ENCODE measurements at regions not wholly inside any gene's neighbourhood (a gene's known extent, or its start where the extent isn't known, plus 50 kb on each side); places are given as distances from the start of the nearest gene placed in this dataset.

DNA sequence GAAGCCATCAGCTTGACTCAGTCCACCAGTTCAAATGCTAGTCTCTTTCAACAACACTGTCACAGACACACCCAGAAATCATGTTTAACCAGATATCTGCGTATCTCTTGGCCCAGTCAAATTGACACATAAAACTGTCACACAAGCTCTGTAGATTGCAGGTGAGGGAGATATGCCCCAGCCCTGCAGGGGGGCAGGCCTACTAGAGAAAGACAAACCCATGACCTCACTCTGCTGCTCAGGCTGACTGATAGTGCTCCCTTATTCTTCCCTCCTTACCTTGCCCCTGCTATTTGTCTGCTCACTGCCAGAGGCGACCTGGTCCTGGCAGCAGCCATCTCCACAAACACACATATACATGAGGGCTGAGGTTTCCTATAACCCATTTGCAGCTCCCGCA, 351.3 kb downstream of the DRD1 start:
- H3K9me3 ChIP-seq (ENCODE audit: control insufficient read depth, insufficient read depth, low read length): no peaks in the 10 kb centered on the region
- WGBS (ENCODE audit: insufficient coverage): 83% methylated on average over 1 of the region's 3 CpGs
- no peaks in the 10 kb centered on the region for H3K27me3 ChIP-seq (ENCODE audit: control insufficient read depth, insufficient read depth, low read length)
- H3K27ac ChIP-seq (ENCODE audit: low read depth, low read length): no peak overlapping the region
- peaks cover 6% of the 10 kb centered on the region for H3K4me1 ChIP-seq (ENCODE audit: control insufficient read depth, insufficient read depth, low read length)
- no peak overlapping the region for H3K4me3 ChIP-seq (ENCODE audit: low read depth, low read length)
- no peak for DNase-seq (ENCODE audit: low read depth in 4 of 6, low spot score in 6 of 6)
- H3K36me3 ChIP-seq (ENCODE audit: control insufficient read depth, insufficient read depth, low read length): no peaks in the 10 kb centered on the region

DNA sequence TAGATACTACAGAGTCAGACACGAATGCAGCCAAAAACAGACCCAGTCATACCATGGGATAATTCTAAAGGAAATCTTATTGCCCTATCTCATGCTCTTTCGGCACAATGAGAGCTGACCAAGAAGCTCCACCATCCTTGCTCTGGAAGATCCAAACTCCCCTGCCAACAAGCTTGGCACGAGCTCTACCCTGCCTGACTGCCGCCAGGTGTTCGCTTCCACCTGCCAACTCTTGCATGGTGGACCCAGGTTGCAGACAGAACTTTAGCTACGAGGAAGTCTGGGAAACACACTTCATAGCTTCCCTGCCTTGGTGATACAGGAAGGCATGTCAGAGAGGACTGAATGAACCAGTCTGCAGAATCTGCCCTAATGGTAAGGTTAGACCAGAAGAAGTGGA, 355.0 kb downstream of the DRD1 start:
- Histone ChIP-seq H3K4me1 (ENCODE audit: control insufficient read depth, insufficient read depth, low read length) (peaks cover 6% of the 10 kb centered on the region), H3K4me3 (ENCODE audit: low read depth, low read length) (no peak overlapping the region), H3K27ac (ENCODE audit: low read depth, low read length) (no peak overlapping the region), H3K27me3 (ENCODE audit: control insufficient read depth, insufficient read depth, low read length) (no peaks in the 10 kb centered on the region), H3K36me3 (ENCODE audit: control insufficient read depth, insufficient read depth, low read length) (no peaks in the 10 kb centered on the region), H3K9me3 (ENCODE audit: control insufficient read depth, insufficient read depth, low read length) (no peaks in the 10 kb centered on the region)
- DNase-seq (ENCODE audit: low read depth in 4 of 6, low spot score in 6 of 6): no peak
- 83% methylated on average over 5 of the region's 6 CpGs for WGBS (ENCODE audit: insufficient coverage)

DNA sequence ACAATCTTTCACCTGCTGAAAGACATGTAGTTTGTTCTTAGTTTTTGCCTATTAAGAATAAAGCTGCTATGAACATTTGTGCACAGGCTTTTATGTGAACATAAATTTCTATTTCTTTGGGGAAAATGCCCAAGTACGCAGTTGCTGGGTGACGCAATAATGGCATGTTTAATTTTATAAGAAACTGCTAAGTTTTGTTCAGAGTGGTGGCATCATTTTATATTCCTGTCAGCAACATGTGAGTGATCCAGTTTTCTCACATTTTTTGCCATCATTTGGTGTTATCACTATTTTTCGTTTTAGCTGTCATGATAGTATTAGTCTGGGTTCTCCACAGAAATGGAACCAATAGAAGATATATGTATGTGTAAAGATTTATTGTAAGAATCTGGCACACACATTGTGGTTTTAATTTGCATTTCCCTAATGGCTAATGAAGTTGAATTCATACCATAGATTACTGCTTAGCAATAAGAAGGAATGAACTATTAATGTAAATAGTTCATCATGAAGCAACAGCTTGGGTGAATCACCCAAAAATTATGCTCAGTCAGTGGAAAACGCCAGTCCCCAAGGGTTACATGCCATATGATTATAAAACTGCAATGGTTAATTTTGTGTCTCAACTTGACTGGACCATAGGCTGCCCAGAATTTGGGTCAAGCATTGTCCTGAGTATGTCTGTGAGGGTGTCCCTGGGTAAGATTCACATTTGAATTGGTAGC, 358.6 kb downstream of the MSX2 start:
- Histone ChIP-seq H3K9me3 (ENCODE audit: control insufficient read depth, insufficient read depth, low read length) (no peaks in the 10 kb centered on the region), H3K27ac (ENCODE audit: low read depth, low read length) (no peak overlapping the region), H3K4me3 (ENCODE audit: low read depth, low read length) (no peak overlapping the region), H3K27me3 (ENCODE audit: control insufficient read depth, insufficient read depth, low read length) (no peaks in the 10 kb centered on the region), H3K4me1 (ENCODE audit: control insufficient read depth, insufficient read depth, low read length) (no peaks in the 10 kb centered on the region), H3K36me3 (ENCODE audit: control insufficient read depth, insufficient read depth, low read length) (no peaks in the 10 kb centered on the region)
- no peak for DNase-seq (ENCODE audit: low read depth in 4 of 6, low spot score in 6 of 6)
- WGBS (ENCODE audit: insufficient coverage): 76% methylated on average over 3 of the region's 4 CpGs

DNA sequence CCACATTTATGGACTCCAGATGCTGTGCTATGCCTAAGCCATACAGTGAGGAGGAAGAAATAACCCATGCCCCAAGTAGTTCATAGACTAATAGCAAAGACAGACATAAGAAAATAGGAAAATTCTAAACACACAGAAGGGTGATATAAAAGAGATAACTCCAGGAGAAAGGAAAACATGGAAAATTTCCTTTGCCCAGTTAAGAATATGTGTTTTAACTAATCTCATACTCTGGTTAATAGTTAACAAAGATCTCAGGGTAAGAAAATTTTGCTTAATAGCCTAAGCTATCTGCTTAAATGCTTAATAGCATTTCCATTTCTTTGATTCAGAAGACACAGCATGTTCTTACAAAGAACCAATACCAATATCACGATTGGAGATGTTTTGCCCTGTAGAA, 358.0 kb downstream of the MSX2 start:
- H3K27ac ChIP-seq (ENCODE audit: low read depth, low read length): no peak overlapping the region
- no peaks in the 10 kb centered on the region for H3K36me3 ChIP-seq (ENCODE audit: control insufficient read depth, insufficient read depth, low read length)
- DNase-seq (ENCODE audit: low read depth in 4 of 6, low spot score in 6 of 6): no peak
- no peaks in the 10 kb centered on the region for H3K9me3 ChIP-seq (ENCODE audit: control insufficient read depth, insufficient read depth, low read length)
- no CpG with 5 or more reads among the region's 1 CpG for WGBS (ENCODE audit: insufficient coverage)
- no peaks in the 10 kb centered on the region for H3K4me1 ChIP-seq (ENCODE audit: control insufficient read depth, insufficient read depth, low read length)
- no peaks in the 10 kb centered on the region for H3K27me3 ChIP-seq (ENCODE audit: control insufficient read depth, insufficient read depth, low read length)
- no peak overlapping the region for H3K4me3 ChIP-seq (ENCODE audit: low read depth, low read length)

DNA sequence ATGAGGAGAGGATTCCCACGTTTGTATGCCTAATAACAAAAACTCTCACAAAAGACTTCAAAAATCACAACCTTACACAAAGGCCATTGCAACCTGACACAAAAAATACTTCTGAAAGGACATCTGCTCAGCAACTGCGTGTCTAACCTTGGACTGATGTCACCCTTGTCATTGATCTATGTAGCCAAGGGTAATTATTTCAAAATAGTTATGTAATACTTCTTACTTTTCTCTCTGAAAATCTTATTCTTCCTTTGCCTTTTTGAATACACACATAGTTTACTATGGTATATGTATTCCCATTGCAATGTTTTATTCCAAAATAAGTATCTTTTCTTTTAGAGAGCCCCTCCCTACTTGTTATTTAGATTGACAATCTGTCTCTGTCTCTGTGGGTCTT, 355.3 kb downstream of the MSX2 start:
- no peak overlapping the region for H3K27ac ChIP-seq (ENCODE audit: low read depth, low read length)
- 71% methylated on average over 1 of the region's 2 CpGs for WGBS (ENCODE audit: insufficient coverage)
- no peaks in the 10 kb centered on the region for H3K27me3 ChIP-seq (ENCODE audit: control insufficient read depth, insufficient read depth, low read length)
- no peaks in the 10 kb centered on the region for H3K36me3 ChIP-seq (ENCODE audit: control insufficient read depth, insufficient read depth, low read length)
- no peaks in the 10 kb centered on the region for H3K9me3 ChIP-seq (ENCODE audit: control insufficient read depth, insufficient read depth, low read length)
- no peak overlapping the region for H3K4me3 ChIP-seq (ENCODE audit: low read depth, low read length)
- DNase-seq (ENCODE audit: low read depth in 4 of 6, low spot score in 6 of 6): no peak
- no peaks in the 10 kb centered on the region for H3K4me1 ChIP-seq (ENCODE audit: control insufficient read depth, insufficient read depth, low read length)

DNA sequence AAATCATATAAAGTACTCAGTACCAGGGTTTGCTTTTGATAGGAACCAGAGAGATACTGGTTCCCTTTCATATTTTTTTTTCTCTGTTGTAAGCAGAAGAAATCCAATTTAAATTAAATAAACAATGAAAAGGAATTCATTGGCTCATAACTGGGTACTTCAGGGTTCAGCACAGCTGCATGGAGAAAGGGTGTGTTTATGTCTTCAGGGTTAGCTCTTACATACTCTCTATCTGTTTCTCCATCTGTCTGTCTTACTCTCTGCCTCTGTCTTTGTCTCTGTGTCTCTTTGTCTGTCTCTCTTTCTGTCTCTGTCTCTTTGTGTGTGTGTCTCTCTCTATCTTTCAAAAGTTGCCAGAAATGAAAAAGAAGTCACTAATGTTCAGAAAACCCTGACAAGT, 345.9 kb downstream of the MSX2 start:
- Histone ChIP-seq H3K27me3 (ENCODE audit: control insufficient read depth, insufficient read depth, low read length) (no peaks in the 10 kb centered on the region), H3K9me3 (ENCODE audit: control insufficient read depth, insufficient read depth, low read length) (no peaks in the 10 kb centered on the region), H3K4me3 (ENCODE audit: low read depth, low read length) (no peak overlapping the region), H3K27ac (ENCODE audit: low read depth, low read length) (no peak overlapping the region), H3K36me3 (ENCODE audit: control insufficient read depth, insufficient read depth, low read length) (no peaks in the 10 kb centered on the region), H3K4me1 (ENCODE audit: control insufficient read depth, insufficient read depth, low read length) (no peaks in the 10 kb centered on the region)
- DNase-seq (ENCODE audit: low read depth in 4 of 6, low spot score in 6 of 6): no peak

DNA sequence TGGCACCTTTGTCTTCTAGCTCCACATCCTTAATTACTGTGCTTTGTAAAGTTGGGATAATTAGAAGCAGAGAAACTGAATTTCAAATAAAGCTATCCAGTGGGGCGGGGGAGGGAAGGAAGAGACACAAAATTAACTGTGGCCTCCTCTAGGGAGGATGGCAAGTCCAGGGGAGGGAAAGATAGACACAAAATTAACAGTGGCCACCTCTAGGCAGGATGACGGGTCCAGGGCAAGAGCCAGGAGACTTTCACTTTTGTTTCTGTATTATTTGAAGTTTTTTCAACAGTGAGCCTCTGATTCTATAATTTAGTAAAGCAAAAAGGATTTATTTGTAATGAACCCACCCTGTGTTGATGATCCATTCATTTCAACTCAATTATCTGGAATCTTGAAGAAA, 335.9 kb downstream of the MSX2 start:
- Histone ChIP-seq H3K27ac (ENCODE audit: low read depth, low read length) (peak overlapping the region; percentile 70), H3K4me1 (ENCODE audit: control insufficient read depth, insufficient read depth, low read length) (peaks cover 7% of the 10 kb centered on the region), H3K9me3 (ENCODE audit: control insufficient read depth, insufficient read depth, low read length) (no peaks in the 10 kb centered on the region), H3K36me3 (ENCODE audit: control insufficient read depth, insufficient read depth, low read length) (no peaks in the 10 kb centered on the region), H3K27me3 (ENCODE audit: control insufficient read depth, insufficient read depth, low read length) (no peaks in the 10 kb centered on the region), H3K4me3 (ENCODE audit: low read depth, low read length) (no peak overlapping the region)
- 43% methylated on average over 1 of the region's 2 CpGs for WGBS (ENCODE audit: insufficient coverage)
- DNase-seq (ENCODE audit: low read depth in 4 of 6, low spot score in 6 of 6): no peak

DNA sequence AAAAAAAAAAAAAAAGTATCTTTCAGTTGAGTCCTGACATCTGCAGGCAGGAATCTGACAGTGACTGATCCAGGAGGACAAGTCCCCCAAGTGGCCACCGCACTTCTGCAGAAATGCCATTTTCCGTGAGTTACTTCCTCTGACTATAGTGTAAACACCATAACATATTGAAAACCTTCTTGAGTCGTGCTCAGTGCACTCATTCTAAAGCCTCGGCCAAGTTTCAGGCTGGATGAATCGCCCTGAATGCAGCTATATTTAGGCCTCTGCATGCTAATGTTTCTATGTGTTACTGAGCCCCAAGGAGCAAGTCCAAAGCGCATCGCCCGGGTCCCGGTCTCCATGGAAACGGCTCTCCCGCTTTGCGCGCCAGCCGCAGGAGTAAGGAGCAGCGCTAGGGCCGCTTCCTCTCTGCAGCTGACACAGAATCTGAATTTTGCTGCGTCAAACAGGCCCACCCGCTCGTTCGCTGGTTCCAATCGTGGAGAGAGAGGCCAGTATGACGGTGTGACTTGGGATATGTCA, 335.4 kb downstream of the MSX2 start:
- H3K4me3 ChIP-seq (ENCODE audit: low read depth, low read length): no peak overlapping the region
- H3K9me3 ChIP-seq (ENCODE audit: control insufficient read depth, insufficient read depth, low read length): no peaks in the 10 kb centered on the region
- H3K4me1 ChIP-seq (ENCODE audit: control insufficient read depth, insufficient read depth, low read length): peaks cover 7% of the 10 kb centered on the region
- H3K36me3 ChIP-seq (ENCODE audit: control insufficient read depth, insufficient read depth, low read length): no peaks in the 10 kb centered on the region
- DNase-seq (ENCODE audit: low read depth in 4 of 6, low spot score in 6 of 6): peak; percentile 71 to 98 (median 84)
- peak overlapping the region; percentile 70 for H3K27ac ChIP-seq (ENCODE audit: low read depth, low read length)
- under 1% methylated on average over 19 of the region's 22 CpGs for WGBS (ENCODE audit: insufficient coverage)
- H3K27me3 ChIP-seq (ENCODE audit: control insufficient read depth, insufficient read depth, low read length): no peaks in the 10 kb centered on the region

DNA sequence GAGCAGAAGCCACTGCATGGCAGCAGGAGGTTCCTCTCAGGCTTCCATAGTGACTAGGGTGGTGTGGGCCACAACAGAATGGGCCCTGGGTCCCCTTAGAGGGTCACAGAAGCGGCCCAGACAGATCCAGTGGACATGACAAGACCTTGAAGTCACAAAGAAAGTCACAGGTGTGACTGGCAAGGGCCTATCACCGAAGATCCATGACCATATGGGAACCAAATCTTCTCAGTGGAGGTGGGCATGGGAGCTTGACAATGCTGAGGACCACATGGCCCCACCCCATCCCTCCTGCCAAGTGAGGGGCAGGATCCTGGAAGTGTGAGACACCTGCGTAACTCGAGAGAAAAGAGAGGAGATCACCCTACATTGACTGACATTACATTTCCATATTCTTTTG, 332.4 kb downstream of the MSX2 start:
- Histone ChIP-seq H3K27me3 (ENCODE audit: control insufficient read depth, insufficient read depth, low read length) (no peaks in the 10 kb centered on the region), H3K4me3 (ENCODE audit: low read depth, low read length) (no peak overlapping the region), H3K9me3 (ENCODE audit: control insufficient read depth, insufficient read depth, low read length) (no peaks in the 10 kb centered on the region), H3K36me3 (ENCODE audit: control insufficient read depth, insufficient read depth, low read length) (no peaks in the 10 kb centered on the region), H3K4me1 (ENCODE audit: control insufficient read depth, insufficient read depth, low read length) (peaks cover 7% of the 10 kb centered on the region), H3K27ac (ENCODE audit: low read depth, low read length) (no peak overlapping the region)
- no peak for DNase-seq (ENCODE audit: low read depth in 4 of 6, low spot score in 6 of 6)
- 95% methylated on average over 2 of the region's 4 CpGs for WGBS (ENCODE audit: insufficient coverage)

DNA sequence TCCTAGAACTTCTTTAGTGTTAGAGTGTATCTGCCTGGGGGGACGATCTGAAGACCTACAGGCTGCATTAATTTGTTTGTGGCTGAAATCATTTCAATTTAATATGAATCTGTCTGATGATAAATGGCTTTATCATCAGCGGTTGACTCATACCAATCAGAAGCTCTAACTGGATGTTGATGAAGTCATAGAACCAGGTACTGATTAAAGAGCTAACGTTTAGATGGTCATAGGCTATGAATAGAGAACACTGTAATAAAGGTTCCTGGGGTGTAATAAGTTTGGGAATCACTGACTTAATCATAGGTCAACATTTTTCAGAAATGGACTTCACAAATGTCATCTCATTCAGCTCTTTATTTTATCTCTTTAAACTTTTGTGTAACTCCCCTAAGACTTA, 329.9 kb downstream of the MSX2 start:
- 88% methylated on average over 2 of the region's 3 CpGs for WGBS (ENCODE audit: insufficient coverage)

More for the DNA sequence above, 329.9 kb downstream of the MSX2 start:
- Histone ChIP-seq H3K27ac (ENCODE audit: low read depth, low read length) (no peak overlapping the region), H3K36me3 (ENCODE audit: control insufficient read depth, insufficient read depth, low read length) (no peaks in the 10 kb centered on the region), H3K27me3 (ENCODE audit: control insufficient read depth, insufficient read depth, low read length) (no peaks in the 10 kb centered on the region), H3K4me1 (ENCODE audit: control insufficient read depth, insufficient read depth, low read length) (no peaks in the 10 kb centered on the region), H3K9me3 (ENCODE audit: control insufficient read depth, insufficient read depth, low read length) (no peaks in the 10 kb centered on the region), H3K4me3 (ENCODE audit: low read depth, low read length) (no peak overlapping the region)
- DNase-seq (ENCODE audit: low read depth in 4 of 6, low spot score in 6 of 6): no peak

Measured in spinal cord (tissue), 9 donors.